HCT116 (cell line): ENCODE measurements at regions not wholly inside any gene's neighbourhood (a gene's known extent, or its start where the extent isn't known, plus 50 kb on each side); places are given as distances from the start of the nearest gene placed in this dataset.

ENCODE experiments used
- ATF3 ChIP-seq: IDR thresholded peaks from 2 replicates; pipeline ENCODE4 v1.6.1; 2012
- POLR2A ChIP-seq: IDR thresholded peaks from 2 replicates; pipeline ENCODE4 v1.7.0; 2011; ENCODE audit warnings: borderline replicate concordance; ENCODE audit not compliant: insufficient read depth, insufficient read length; ENCODE audit errors: extremely low read depth
- TF ChIP-seq, protein P1 (sequence below): IDR thresholded peaks from 2 replicates; pipeline ENCODE4 v1.6.1; 2011; ENCODE audit warnings: mild to moderate bottlenecking, low read length, moderate library complexity; ENCODE audit not compliant: insufficient replicate concordance; ENCODE audit errors: extremely low read depth
- TF ChIP-seq, protein P2 (sequence below), 3 experiments: fragments of 200-600 bp in 1 of 3; sonication (generic) in 1 of 3; IDR thresholded peaks in 2 of 3; conservative IDR thresholded peaks in 1 of 3; 2 replicates each; pipeline ENCODE4 v1.5.1; 2012 to 2017; ENCODE audit warnings: low read depth in 2 of 3, low read length in 2 of 3, antibody characterized with exemption in 1 of 3, borderline replicate concordance in 1 of 3, control low read depth in 1 of 3, mild to moderate bottlenecking in 1 of 3, mixed read lengths in 1 of 3, mixed run types in 1 of 3, moderate library complexity in 1 of 3; ENCODE audit not compliant: insufficient read depth in 1 of 3

DNA sequence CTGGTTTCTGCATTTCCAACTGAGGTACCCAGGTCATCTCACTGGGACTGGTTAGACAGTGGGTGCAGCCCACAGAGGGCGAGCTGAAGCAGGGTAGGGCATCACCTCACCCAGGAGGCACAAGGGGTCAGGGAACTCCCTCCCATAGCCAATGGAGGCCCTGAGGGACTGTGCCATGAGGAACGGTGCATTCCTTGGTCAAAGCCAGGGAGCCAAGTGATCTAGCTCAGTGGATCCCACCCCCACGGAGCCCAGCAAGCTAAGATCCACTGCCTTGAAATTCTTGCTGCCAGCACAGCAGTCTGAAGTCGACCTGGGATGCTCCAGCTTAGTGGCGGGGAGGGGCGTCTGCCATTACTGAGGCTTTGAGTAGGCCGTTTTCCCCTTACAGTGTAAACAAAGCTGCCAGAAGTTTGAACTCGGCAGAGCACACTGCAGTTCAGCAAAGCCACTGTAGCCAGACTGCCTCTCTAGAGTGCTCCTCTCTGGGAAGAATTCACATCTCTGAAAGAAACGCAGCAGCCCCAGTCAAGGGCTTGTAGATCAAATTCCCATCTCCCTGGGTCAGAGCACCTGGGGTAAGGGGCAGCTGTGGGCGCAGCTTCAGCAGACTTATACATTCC, 1386.6 kb upstream of the PCDH9 start:
- no peak for TF ChIP-seq ATF3
- TF ChIP-seq POLR2A = no peak
- TF ChIP-seq, protein P1, sequence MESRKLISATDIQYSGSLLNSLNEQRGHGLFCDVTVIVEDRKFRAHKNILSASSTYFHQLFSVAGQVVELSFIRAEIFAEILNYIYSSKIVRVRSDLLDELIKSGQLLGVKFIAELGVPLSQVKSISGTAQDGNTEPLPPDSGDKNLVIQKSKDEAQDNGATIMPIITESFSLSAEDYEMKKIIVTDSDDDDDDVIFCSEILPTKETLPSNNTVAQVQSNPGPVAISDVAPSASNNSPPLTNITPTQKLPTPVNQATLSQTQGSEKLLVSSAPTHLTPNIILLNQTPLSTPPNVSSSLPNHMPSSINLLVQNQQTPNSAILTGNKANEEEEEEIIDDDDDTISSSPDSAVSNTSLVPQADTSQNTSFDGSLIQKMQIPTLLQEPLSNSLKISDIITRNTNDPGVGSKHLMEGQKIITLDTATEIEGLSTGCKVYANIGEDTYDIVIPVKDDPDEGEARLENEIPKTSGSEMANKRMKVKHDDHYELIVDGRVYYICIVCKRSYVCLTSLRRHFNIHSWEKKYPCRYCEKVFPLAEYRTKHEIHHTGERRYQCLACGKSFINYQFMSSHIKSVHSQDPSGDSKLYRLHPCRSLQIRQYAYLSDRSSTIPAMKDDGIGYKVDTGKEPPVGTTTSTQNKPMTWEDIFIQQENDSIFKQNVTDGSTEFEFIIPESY = no peak
- TF ChIP-seq, protein P2, sequence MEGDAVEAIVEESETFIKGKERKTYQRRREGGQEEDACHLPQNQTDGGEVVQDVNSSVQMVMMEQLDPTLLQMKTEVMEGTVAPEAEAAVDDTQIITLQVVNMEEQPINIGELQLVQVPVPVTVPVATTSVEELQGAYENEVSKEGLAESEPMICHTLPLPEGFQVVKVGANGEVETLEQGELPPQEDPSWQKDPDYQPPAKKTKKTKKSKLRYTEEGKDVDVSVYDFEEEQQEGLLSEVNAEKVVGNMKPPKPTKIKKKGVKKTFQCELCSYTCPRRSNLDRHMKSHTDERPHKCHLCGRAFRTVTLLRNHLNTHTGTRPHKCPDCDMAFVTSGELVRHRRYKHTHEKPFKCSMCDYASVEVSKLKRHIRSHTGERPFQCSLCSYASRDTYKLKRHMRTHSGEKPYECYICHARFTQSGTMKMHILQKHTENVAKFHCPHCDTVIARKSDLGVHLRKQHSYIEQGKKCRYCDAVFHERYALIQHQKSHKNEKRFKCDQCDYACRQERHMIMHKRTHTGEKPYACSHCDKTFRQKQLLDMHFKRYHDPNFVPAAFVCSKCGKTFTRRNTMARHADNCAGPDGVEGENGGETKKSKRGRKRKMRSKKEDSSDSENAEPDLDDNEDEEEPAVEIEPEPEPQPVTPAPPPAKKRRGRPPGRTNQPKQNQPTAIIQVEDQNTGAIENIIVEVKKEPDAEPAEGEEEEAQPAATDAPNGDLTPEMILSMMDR (IDR thresholded peaks at IDR 0.05 in 2 of 3, conservative IDR thresholded peaks at IDR 0.05 in 1 of 3; ENCODE audit: borderline replicate concordance in 1 of 3, insufficient read depth in 1 of 3, low read depth in 2 of 3, low read length in 2 of 3) = no peak
